NCI-H526 treated with DMSO at 0.1 percent for 48 hours (cell line): ENCODE measurements at regions not wholly inside any gene's neighbourhood (a gene's known extent, or its start where the extent isn't known, plus 50 kb on each side); places are given as distances from the start of the nearest gene placed in this dataset.

Experiments
- DNase-seq: peaks from one replicate; lab custom pipeline; 2025; lab: John Stamatoyannopoulos, UW

DNA sequence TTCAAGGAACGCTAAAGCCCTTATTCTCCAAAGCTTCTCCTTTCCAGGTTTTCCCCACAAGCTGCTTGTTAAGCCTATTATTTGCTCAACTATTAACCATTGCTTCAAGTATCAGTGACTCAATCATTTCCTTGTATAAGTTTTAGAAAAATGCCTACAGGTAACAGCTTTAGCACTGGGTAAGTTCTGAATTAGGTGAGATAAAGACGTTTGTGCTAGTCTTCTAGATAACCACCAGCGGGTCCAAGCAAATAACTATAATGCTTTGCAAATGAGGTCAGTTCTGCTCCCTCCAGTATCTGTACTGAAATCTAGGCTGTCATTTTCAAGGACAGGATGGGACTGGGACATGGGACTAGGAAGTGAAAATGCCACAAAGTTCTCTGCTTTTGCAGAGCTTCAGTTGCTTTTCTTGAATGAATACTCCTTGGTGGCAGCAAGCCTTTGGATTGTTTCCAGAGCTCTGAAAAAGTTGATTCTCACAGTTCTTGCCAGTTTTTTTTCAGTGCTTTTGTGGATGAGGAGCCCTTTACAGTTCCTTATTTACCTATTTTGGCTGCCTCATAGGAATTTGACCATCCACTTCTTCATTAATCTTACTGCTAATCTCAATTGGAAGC, 1487.7 kb downstream of the EFNB2 start:
- DNase-seq, result no peak

DNA sequence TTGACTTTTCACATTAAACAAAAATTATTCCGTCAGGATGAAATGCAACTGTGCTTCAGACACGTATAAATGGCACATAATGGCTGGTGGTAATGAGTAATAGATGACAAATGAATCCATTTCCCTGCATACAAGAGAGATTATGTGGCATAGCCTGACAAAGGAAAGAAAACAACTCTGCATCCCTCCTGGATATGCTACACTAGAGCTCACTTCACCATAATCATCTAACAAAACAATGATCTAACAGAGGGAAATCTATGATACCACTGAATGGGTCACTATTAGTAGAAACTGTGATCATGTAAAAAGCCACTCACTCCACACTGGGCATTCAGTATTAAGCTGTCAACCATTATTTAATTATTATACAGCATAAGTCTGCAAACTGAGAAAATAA, 1498.4 kb downstream of the EFNB2 start:
- no peak for DNase-seq

DNA sequence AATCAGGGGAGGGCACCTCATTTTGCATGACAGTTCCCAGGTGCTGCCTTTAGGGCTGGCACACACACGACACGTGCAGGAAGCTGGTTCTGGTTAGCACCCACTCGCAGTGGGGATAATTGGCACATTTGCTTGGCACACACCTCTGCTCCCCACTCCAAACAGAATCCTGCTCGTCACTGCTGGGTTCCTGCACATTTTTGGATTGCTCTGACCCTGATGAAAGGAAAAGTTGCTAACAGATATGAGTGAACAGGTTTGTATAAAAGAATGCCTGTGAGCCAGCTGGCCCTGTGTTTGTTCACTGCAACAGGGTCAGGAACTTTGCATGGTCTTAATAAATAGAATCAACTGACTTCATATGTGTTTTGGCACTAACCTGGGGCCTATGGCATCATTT, 1500.4 kb downstream of the EFNB2 start:
- peak; percentile 96 for DNase-seq

DNA sequence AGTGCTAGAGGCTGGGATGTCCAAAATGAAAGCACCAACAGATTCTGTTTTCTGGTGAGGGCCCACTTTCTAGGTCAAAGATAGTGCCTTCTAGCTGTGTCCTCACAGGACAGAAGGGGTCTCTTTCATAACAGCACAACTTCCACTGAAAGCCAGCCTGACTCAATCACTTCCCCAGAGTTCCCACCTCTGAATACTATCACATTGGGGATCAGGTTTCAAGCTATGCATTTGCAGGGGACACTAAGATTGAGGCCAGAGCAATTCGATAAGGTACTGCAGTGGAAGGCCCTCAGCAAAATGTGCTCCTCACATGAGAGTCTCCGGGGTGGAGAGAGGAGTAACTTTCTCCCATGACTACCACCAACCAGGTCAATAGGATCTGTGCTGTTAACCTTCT, 1501.5 kb downstream of the EFNB2 start:
- DNase-seq, result peak; percentile 12

DNA sequence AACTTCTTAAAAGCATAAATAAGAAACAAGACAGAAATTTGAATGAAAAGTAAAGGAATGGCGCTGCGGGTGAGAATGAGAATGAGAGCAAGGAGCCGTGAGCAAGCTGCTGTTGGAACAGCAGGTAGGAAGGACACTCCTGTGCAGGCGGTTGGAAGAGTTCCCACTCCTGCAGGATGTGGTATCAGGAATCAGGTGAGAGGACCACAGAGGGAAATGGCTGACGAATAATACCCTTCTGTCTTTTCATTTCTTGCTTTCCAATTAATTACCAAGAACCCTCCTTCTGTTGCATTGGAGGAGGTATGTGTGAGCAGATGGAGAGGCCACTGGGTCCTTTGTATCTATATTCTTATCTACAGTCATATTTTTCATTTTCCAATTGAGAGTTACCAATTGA, 1504.2 kb downstream of the EFNB2 start:
- DNase-seq, result no peak

DNA sequence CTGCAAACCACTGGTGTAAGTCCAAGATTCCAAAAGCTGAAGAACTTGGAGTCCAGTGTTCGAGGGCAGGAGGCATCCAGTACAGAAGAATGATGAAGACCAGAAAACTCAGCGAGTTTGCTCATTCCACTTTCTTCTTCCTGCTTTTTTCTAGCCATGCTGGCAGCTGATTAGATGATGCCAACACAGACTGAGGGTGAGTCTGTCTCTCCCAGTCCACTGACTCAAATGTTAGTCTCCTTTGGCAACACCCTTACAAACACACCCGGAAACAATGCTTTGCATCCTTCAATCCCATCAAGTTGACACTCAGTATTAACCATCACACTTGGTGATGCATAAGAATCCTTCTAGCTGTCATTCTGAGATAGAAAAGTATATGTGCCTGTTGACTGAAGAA, 1504.6 kb downstream of the EFNB2 start:
- DNase-seq, result no peak

DNA sequence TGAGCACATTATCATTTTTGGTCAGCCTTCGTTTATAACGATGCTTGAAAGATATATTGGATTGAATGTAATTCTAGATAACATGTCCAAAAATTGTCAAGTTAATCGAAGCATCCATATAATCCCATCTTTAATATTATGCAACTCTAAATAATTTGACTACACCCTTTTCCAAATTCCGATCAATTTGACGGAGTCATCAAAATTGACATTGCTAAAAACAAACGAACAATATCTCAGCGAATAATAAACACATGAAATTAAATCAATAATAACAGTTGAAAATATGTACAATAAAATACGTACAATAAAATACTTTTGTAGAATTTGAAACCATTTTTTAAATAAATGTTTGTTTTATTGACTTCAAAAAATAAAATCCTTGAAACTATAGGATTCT, 1516.4 kb downstream of the EFNB2 start:
- DNase-seq, result no peak

DNA sequence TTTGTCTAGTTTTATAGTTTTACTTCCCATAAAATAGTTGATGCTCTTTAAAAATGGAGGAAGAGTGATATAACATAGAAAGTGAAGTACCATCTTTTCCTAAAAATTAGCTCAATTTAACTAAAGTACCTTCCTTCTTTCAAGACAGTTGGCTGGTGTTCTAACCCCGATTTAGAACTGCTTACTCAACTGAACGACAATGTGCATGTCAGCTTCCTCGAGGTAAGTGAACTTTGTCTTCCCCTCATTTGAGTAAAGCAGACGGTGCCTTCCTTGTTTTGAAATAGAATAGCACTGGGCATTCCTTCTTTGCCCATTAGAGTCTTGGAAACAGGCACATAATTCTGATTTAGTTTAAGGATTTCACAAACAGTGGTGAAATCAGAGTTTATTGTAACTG, 1519.2 kb downstream of the EFNB2 start:
- no peak for DNase-seq

DNA sequence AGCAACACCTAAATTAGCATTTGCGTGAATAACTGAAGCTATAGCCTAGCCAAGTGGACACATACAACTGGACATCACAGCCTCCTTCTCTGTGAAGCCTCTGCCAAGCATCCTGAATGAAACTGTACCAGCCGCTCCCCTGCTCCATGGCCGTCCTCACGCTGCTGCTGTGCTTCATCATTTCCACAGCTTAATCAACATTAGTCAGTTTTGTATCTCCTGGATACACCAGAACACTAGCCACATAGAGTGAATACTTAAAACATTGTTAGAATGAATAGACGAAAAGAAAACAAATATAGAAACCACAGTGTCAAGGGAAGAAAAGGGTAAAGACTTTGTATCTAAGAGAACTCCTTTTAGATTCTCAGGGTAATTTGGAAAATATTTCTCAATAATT, 1526.9 kb downstream of the EFNB2 start:
- DNase-seq, result no peak

DNA sequence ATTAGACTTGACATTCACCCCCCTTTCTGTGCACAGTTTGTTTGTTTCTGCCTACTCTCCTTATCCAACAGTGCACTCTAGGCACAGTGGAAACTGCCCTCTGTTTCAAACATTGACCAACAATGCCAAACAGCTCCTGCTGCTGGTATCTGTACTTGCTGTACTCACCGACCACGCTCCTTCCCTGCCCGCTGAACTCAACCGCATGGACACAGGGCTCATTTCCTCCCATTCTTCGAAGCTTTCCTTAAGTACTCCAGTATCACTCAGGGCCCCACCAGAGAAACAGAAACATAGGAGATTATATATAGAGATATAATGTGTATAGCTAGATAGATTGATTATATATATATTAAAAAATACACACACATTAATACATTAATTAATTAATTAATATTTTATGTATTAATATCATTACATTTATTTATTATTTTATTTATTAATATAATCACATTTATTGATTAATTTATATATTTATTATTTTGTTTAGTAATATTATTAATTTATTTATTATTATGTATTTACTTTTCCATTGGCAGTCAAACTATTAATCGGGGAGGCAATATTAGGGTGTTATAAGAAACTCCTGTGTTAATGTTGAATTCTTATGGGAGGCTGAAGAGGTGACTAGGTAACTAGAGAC, 1528.2 kb downstream of the EFNB2 start:
- no peak for DNase-seq

DNA sequence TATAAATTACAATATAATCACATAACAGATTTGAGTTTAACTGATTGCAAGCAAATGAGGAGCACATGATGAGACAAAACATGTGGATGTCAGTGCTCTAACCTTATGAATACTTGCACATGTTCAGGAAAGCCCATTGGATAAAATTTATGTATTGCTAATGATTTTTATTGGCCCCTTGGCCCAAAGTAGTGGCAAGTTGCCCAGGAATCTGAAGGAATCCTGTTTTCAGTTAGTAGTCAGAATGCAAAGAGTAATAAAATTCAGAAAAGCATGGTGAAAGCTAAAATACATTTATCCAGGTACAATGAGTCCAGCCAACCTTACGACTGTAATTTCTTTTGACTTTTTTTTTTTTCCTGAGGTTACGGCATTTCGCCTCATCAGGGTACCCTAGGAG, 1539.4 kb downstream of the EFNB2 start:
- DNase-seq, result no peak

DNA sequence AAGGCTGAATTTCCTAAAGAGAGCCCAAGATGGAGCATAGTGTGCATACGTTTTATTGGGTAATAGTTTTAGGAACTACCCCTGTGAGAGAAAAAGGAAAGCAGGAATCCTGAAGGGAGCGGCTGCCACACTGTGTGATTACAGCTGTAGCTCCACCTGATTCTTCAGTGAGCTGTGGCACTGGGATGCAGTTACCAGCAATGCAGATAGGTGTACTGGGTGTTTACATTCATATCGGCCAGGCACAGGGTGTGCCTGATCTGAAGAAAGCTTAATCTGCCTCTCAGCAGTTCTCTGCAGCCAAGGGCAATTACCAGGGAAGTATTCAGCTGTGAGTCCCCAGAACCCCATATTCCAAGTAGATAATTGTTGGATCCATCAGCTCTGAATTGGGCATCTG, 1541.8 kb downstream of the EFNB2 start:
- no peak for DNase-seq

DNA sequence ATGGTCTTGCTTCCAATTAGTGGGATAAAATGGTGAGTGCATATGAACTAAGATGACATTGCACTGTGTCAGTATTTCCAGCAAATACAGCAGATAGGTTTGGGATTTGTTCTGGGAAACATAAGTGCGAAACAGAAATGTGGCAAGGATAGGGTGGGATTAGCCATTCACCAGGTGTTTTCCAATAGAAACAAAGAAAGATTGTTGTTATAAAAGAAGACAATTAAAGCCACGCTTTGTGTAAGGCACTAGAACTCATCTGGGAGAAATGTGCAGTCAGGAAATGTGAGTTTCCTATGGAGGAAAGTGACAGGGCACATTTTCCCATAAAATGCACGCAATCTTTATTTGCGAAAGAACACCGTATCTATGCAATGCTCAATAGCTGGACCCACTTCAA, 1547.8 kb downstream of the EFNB2 start:
- DNase-seq, result no peak

DNA sequence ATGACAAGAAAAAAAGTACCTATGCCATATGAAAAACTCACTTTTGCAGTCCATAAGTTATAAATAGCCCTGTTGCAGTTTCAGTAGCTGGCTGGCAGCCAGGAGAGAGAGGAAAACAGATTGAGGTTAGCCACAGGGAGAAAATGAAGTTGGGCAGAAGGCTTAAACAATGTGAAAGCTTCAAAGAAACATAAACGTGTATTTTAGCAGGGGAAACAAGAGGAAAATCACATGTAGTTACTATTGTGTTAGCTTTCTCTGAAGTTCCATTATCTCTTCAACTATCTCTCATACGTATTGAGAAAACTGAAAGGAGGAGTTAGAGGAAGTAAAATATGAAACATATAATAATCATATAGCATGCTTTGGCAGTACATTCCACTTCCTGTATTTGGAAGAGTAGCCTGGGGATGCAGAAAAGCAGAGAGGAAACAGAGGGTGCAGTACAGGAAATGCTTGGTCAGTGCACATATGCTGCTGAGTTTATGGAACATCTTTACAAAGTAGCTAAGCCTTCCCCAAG, 1551.1 kb downstream of the EFNB2 start:
- no peak for DNase-seq

DNA sequence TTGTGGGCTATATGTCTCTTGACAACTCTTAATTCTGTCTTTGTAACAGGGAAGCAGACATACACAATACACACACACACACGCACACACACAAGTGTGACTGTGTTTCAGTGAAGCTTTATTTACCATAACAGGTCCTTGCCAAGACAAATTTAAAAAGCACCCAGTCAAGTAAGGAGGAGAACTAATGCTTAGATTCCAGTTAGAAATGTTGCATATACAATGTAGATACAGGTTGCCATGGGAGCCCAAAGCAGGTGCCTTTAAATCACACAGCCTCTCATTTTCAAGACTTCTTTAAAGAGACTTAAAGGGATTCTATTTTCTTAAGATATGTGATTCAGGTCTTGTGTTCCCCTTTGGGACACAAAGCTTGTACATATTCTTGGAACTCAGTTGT, 1551.9 kb downstream of the EFNB2 start:
- no peak for DNase-seq

DNA sequence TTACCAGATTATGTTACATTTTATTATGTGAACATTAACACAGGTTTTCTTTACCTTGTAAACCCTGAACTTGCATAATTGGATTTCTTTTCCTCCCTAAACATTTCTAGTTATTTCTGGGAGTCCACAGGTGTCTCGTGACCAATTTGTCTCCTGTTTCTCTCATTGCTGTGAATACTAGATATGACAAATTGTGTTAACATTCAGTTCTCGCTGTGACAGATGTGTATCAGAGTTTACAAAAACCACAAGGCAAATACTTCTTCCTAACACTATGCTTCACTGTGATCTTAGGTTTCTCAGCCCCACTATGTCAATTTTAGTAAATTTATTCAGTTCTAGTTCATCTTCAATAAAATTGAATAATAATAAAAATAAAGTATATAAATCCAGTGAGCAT, 1554.9 kb downstream of the EFNB2 start:
- DNase-seq, result no peak

DNA sequence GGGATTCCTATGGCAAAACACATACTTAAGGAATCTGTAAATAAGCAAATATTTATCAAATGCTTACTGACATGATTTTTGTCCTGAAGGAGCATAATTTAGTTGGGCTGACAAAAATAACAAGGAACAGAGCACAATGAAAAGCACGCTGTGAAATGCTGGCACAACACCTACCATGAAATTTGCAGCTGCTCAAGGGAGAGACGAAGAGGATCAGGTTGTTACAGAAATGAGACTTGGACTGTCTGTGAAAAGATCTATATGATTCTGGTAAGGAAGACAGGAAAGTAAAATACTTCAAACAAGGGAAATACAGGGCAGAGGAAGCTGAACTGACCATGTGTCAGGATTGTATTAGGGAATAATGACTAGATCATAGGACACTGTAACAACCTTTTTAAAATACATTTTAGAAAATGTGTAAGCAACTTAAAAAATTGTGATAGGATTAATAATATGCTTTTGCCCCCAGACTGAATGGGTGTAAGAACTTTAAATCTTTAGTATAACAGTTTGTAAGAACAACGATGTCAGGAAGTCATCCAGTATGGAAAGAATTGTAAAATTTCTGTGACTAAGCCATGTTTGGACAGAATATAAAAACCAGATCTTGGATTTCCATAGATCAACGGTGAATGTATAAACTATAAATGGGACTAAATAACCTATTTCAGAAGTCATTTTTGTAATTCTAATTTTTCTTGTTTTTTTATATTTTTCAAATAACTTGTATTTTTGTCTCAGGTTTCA, 1556.0 kb downstream of the EFNB2 start:
- no peak for DNase-seq

DNA sequence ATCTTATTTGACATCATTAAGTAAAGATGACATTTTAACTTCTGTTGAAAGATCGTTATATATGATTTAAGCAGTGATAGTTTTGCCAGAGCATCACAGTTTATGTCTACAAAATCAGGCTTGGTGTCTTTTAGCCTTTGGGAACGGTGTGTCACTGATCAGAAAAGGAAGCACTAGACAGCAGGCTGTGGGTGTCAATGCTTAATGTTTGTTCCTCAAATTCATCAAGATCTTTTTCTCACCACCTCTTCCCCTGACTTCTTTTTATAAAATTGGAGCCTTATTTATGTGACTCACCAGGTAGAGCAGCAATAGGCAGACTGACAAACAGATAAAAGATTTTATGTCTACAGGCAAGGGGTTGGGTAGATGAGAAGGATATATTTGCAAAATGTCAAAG, 1558.5 kb downstream of the EFNB2 start:
- no peak for DNase-seq

DNA sequence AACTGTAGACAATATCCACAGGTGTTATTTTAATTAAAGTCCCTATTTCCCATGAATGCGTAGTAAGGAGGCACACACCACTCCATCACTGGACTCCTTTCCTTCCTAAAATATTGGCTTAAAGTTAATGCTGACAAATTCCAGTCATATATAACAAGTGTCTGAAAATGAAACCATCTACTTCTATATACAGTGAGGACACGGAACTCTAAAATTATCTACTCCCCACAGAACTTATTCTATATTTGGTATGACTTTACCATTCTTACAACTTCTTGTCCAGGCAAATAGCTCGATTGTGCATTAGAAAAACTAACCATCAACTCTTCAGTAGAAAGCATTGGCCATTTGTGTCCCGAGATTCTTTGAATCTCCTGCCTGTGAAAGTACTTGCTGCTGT, 1560.2 kb downstream of the EFNB2 start:
- no peak for DNase-seq

DNA sequence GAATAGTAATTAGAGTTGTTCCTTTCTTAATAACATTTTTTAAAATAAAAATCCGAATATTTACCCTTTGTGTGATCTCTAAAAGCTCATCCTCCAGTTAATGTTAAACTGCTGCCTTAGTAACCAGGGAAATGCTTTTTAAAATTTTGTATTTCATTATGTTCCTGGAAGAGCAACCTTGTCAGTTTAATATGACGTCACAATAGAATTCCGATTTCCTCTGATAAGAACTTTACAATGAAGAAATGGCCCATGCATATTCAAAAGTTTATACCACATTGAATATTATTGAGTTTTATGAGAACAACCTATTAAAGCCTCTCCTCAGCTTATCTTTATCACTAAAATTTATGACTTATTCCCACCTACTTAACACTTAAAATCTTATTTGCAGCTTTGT, 1566.6 kb downstream of the EFNB2 start:
- no peak for DNase-seq

DNA sequence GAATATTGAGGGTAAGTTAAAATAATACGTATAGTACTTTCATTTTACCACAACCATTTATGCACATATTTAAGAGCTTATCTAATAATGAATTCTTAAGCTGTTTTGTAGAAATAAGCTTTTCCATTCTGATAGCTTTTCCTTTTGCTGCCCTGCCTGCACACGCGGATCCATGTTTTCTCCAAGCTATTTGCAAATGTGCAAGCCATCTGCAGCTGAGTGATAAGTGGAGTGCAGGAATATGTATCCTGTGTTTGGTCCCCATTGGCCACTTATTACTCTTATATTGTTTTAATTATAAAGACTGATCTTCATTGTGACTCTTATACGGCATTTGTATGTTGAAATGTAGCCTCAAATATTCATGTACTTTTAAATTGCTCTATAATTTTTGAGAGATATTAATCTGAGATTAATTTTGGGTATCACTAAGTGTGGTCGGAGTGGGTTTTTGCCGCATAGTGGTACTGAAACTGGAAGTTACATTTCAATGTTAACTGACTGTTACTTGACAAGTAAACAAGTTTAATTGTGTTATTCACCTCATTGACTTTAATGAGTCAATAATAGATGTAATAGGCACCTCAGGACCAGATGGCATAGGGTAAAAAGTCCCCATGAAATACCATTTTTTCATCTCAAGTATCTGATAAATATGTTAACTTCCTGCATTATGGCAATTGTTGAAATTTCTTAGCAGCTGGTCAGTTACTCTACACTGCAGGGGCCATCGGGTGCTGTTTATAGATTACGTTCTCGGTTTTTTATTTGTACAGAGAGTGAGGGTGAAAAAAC, 1567.4 kb downstream of the EFNB2 start:
- DNase-seq, result no peak

DNA sequence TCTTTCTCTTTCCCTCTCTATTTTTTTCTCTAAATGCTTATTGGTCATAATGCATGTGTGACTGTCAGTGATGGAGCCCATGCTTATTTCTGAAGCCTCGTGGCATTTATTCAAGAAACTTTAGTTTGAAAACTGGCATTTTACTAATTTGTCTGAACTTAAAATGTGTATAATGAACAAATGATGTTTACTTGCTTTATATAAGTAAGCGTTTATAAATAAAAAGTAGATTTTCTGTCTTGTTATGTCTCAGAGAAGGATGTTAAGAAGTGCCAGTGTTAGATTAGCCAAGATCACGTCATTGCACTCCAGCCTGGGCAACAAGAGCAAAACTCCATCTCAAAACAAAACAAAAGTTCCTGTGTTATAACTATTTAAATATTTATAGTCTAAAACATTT, 1568.1 kb downstream of the EFNB2 start:
- no peak for DNase-seq

DNA sequence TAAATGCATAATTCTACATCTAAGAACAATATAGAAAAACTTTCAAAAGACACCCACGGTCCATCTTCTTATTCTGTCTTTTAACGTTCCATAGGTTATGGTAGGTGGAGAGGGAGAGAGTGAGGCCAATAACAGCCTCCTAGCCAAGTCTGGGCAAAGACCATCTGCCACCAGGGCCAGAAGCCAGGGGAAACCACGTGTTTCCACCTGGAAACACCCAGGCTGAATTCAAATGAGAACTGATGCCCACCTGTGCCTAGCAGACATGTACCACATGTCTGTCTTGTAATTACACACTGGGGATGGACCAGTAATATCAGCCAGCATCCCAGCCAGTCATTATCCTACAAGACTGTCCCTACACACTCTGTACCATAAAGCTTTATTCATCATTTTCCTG, 1573.1 kb downstream of the EFNB2 start:
- no peak for DNase-seq
